ENCODE measurements at regions not wholly inside any gene's neighbourhood (a gene's known extent, or its start where the extent isn't known, plus 50 kb on each side); places are given as distances from the start of the nearest gene placed in this dataset.

DNA sequence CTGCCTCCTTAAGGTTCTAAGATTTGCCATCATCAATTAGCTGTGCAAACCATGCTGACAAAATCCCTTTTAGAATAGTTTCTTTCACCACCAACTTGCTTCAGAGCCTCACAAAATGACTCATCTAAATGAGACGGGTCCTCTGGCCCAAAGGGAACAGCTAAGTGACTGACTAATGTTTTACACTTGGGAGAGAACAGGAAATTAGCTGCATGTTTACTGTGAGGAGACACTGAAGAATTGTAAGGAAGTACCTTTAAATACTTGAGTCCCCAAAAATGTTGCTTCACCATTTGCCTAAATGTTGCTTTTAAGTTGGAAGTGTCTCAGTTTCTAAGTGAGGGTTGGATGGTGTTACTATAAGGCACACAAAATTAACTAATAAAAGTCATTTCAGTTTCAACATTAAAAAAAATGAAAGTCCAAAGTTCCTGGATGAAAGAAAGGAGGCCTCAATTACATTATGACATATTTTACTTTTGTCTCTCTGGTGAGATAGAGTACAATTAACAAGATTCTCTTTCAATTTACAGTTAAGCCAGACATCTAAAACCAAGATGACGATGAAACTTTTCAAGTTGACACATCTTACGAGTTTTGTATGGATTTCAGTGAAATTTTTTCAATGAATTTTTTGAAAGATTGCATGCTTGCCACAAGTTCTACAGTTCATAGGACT, 229.1 kb upstream of the FN1 start:
- DNase-seq (ENCODE audit: low read depth in 1 of 2, low spot score in 1 of 2): peak; percentile 36 to 55
- Histone ChIP-seq H3K27ac (replicated peaks) (no peak overlapping the region), H3K27me3 (ENCODE audit: insufficient read depth, poor library complexity, severe bottlenecking) (peaks cover 6% of the 10 kb centered on the region), H3K4me3 (replicated peaks; ENCODE audit: insufficient read depth, low read length) (no peak overlapping the region)
- TF ChIP-seq GABPA (IDR thresholded peaks at IDR 0.05; ENCODE audit: low read depth) (no peak), SPI1 (IDR thresholded peaks at IDR 0.05; ENCODE audit: borderline replicate concordance, low read depth) (no peak), POLR2AphosphoS5 (IDR thresholded peaks at IDR 0.05; ENCODE audit: low read depth) (no peak)
- TF ChIP-seq, protein P1, sequence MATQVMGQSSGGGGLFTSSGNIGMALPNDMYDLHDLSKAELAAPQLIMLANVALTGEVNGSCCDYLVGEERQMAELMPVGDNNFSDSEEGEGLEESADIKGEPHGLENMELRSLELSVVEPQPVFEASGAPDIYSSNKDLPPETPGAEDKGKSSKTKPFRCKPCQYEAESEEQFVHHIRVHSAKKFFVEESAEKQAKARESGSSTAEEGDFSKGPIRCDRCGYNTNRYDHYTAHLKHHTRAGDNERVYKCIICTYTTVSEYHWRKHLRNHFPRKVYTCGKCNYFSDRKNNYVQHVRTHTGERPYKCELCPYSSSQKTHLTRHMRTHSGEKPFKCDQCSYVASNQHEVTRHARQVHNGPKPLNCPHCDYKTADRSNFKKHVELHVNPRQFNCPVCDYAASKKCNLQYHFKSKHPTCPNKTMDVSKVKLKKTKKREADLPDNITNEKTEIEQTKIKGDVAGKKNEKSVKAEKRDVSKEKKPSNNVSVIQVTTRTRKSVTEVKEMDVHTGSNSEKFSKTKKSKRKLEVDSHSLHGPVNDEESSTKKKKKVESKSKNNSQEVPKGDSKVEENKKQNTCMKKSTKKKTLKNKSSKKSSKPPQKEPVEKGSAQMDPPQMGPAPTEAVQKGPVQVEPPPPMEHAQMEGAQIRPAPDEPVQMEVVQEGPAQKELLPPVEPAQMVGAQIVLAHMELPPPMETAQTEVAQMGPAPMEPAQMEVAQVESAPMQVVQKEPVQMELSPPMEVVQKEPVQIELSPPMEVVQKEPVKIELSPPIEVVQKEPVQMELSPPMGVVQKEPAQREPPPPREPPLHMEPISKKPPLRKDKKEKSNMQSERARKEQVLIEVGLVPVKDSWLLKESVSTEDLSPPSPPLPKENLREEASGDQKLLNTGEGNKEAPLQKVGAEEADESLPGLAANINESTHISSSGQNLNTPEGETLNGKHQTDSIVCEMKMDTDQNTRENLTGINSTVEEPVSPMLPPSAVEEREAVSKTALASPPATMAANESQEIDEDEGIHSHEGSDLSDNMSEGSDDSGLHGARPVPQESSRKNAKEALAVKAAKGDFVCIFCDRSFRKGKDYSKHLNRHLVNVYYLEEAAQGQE (IDR thresholded peaks at IDR 0.05; ENCODE audit: insufficient replicate concordance, low read depth): no peak
- TF ChIP-seq, protein P2, sequence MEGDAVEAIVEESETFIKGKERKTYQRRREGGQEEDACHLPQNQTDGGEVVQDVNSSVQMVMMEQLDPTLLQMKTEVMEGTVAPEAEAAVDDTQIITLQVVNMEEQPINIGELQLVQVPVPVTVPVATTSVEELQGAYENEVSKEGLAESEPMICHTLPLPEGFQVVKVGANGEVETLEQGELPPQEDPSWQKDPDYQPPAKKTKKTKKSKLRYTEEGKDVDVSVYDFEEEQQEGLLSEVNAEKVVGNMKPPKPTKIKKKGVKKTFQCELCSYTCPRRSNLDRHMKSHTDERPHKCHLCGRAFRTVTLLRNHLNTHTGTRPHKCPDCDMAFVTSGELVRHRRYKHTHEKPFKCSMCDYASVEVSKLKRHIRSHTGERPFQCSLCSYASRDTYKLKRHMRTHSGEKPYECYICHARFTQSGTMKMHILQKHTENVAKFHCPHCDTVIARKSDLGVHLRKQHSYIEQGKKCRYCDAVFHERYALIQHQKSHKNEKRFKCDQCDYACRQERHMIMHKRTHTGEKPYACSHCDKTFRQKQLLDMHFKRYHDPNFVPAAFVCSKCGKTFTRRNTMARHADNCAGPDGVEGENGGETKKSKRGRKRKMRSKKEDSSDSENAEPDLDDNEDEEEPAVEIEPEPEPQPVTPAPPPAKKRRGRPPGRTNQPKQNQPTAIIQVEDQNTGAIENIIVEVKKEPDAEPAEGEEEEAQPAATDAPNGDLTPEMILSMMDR (IDR thresholded peaks at IDR 0.05; ENCODE audit: insufficient read depth, low read length): no peak

- Histone ChIP-seq H3K27me3 (ENCODE audit: insufficient read depth, poor library complexity, severe bottlenecking) (peaks cover 6% of the 10 kb centered on the region), H3K27ac (replicated peaks) (no peak overlapping the region), H3K4me3 (replicated peaks; ENCODE audit: insufficient read depth, low read length) (no peak overlapping the region)
- TF ChIP-seq, protein P2 (IDR thresholded peaks at IDR 0.05; ENCODE audit: insufficient read depth, low read length): no peak
- TF ChIP-seq POLR2AphosphoS5 (IDR thresholded peaks at IDR 0.05; ENCODE audit: low read depth) (no peak), GABPA (IDR thresholded peaks at IDR 0.05; ENCODE audit: low read depth) (no peak), SPI1 (IDR thresholded peaks at IDR 0.05; ENCODE audit: borderline replicate concordance, low read depth) (no peak)
- TF ChIP-seq, protein P1 (IDR thresholded peaks at IDR 0.05; ENCODE audit: insufficient replicate concordance, low read depth): no peak
- no peak for DNase-seq (ENCODE audit: low read depth in 1 of 2, low spot score in 1 of 2)
Measured at GRCh38 chr2:215662715-215663114, 226.8 kb upstream of the FN1 start.

DNA sequence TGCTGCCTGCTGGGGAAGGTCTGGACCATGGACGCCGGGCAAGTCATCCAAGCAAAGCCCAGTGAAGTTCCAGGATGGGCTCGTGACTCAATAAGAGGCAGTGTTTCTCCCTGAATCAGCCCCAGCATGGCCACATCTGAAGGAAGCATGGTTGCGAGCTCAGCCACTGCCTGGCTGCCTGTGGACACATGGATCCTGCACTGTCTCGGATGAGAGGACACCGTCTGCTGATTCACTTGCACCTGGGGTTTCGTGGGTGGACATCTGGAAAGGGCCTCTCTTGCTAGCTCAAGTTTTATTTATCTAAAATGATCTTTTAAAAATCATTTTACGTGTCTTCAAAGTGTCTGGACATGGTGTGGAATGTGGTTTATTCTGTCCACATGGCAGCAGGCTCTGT, 224.8 kb upstream of the FN1 start:
- TF ChIP-seq SPI1 (IDR thresholded peaks at IDR 0.05; ENCODE audit: borderline replicate concordance, low read depth) (no peak), GABPA (IDR thresholded peaks at IDR 0.05; ENCODE audit: low read depth) (no peak), POLR2AphosphoS5 (IDR thresholded peaks at IDR 0.05; ENCODE audit: low read depth) (no peak)
- TF ChIP-seq, protein P2 (IDR thresholded peaks at IDR 0.05; ENCODE audit: insufficient read depth, low read length): no peak
- TF ChIP-seq, protein P1 (IDR thresholded peaks at IDR 0.05; ENCODE audit: insufficient replicate concordance, low read depth): no peak
- DNase-seq (ENCODE audit: low read depth in 1 of 2, low spot score in 1 of 2): no peak
- H3K27me3 ChIP-seq (ENCODE audit: insufficient read depth, poor library complexity, severe bottlenecking): peaks cover 2% of the 10 kb centered on the region
- H3K27ac ChIP-seq (replicated peaks): no peak overlapping the region
- no peak overlapping the region for H3K4me3 ChIP-seq (replicated peaks; ENCODE audit: insufficient read depth, low read length)

All from HL-60 (cell line).